Kidney (tissue), 13 donors: ENCODE measurements at regions not wholly inside any gene's neighbourhood (a gene's known extent, or its start where the extent isn't known, plus 50 kb on each side); places are given as distances from the start of the nearest gene placed in this dataset.

Experiments
- DNase-seq, 5 donors: peaks; one replicate each; pipeline ENCODE4 v3.0.0-alpha.2; 2013 to 2020
- FAIRE-seq: peaks from 2 replicates; lab custom pipeline; 2012; peaks lifted over from hg19 to GRCh38; lab: Jason Lieb, UNC
- H3K27ac ChIP-seq, 2 donors: one replicate each; pipeline ENCODE4 v1.7.0; 2013; ENCODE audit warnings: low read depth in 2 of 2, low read length in 2 of 2, inconsistent platforms in 1 of 2
- H3K27me3 ChIP-seq: one replicate; pipeline ENCODE4 v1.7.1; 2013; ENCODE audit warnings: low read length, inconsistent platforms; ENCODE audit not compliant: control insufficient read depth, insufficient read depth
- H3K36me3 ChIP-seq, 3 donors: one replicate each; pipeline versions ENCODE4 v1.7.0 to v1.7.1; 2013; ENCODE audit warnings: low read length in 3 of 3, control low read depth in 1 of 3, inconsistent platforms in 1 of 3; ENCODE audit not compliant: insufficient read depth in 3 of 3, control insufficient read depth in 2 of 3
- H3K4me1 ChIP-seq, 3 donors: one replicate each; pipeline versions ENCODE4 v1.7.0 to v1.7.1; 2013; ENCODE audit warnings: low read length in 3 of 3, inconsistent platforms in 1 of 3, low read depth in 1 of 3; ENCODE audit not compliant: control insufficient read depth in 2 of 3, insufficient read depth in 2 of 3
- H3K4me3 ChIP-seq, 3 donors: one replicate each; pipeline versions ENCODE4 v1.7.0 to v1.8.1; 2013; ENCODE audit warnings: low read length in 3 of 3, control low read depth in 1 of 3, inconsistent platforms in 1 of 3
- H3K9ac ChIP-seq, 3 donors: one replicate each; pipeline versions ENCODE4 v1.7.0 to v1.7.1; 2013; ENCODE audit warnings: low read length in 3 of 3, control low read depth in 1 of 3, inconsistent platforms in 1 of 3
- H3K9me3 ChIP-seq, 3 donors: one replicate each; pipeline versions ENCODE4 v1.7.0 to v1.7.1; 2013; ENCODE audit warnings: low read length in 3 of 3, control low read depth in 1 of 3, inconsistent platforms in 1 of 3; ENCODE audit not compliant: control insufficient read depth in 2 of 3, insufficient read depth in 1 of 3
- intact Hi-C: fragments of 100-400 bp; cut with DNase I; formaldehyde crosslinking; loops from one replicate; pipeline ENCODE4 v1.11.1; 2022
- TF ChIP-seq, protein P1 (sequence below): IDR thresholded peaks from 3 replicates; pipeline ENCODE4 v1.5.1; 2012; ENCODE audit warnings: mild to moderate bottlenecking, moderate library complexity, borderline replicate concordance; ENCODE audit not compliant: insufficient read depth; ENCODE audit errors: extremely low read depth
- donor health status: control.
- donor health status: control.
- donor health status: control.
- donor health status: control.
- donor health status: control.
- donor health status: DM: yes; HTN: yes; CAD: no.
- donor health status: Normal renal cell carcinoma (clear cell type).

GRCh38 chr12:4044101-4044500 is 170.9 kb upstream of the PARP11 start:
- no peaks in the 10 kb centered on the region for H3K4me1 ChIP-seq
- H3K4me3 ChIP-seq, result no peak overlapping the region
- DNase-seq (no peak), FAIRE-seq (no peak)
- no peaks in the 10 kb centered on the region for H3K27me3 ChIP-seq
- H3K9me3 ChIP-seq, result no peaks in the 10 kb centered on the region
- TF ChIP-seq, protein P1, sequence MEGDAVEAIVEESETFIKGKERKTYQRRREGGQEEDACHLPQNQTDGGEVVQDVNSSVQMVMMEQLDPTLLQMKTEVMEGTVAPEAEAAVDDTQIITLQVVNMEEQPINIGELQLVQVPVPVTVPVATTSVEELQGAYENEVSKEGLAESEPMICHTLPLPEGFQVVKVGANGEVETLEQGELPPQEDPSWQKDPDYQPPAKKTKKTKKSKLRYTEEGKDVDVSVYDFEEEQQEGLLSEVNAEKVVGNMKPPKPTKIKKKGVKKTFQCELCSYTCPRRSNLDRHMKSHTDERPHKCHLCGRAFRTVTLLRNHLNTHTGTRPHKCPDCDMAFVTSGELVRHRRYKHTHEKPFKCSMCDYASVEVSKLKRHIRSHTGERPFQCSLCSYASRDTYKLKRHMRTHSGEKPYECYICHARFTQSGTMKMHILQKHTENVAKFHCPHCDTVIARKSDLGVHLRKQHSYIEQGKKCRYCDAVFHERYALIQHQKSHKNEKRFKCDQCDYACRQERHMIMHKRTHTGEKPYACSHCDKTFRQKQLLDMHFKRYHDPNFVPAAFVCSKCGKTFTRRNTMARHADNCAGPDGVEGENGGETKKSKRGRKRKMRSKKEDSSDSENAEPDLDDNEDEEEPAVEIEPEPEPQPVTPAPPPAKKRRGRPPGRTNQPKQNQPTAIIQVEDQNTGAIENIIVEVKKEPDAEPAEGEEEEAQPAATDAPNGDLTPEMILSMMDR, result no peak
- no peak overlapping the region for H3K27ac ChIP-seq
- intact Hi-C loops, result loop anchor here (10.0 kb wide), 1 partner anchor 49 kb away; no protein-coding TSS in a partner anchor
- H3K36me3 ChIP-seq, result no peaks in the 10 kb centered on the region
- H3K9ac ChIP-seq, result no peak overlapping the region

DNA sequence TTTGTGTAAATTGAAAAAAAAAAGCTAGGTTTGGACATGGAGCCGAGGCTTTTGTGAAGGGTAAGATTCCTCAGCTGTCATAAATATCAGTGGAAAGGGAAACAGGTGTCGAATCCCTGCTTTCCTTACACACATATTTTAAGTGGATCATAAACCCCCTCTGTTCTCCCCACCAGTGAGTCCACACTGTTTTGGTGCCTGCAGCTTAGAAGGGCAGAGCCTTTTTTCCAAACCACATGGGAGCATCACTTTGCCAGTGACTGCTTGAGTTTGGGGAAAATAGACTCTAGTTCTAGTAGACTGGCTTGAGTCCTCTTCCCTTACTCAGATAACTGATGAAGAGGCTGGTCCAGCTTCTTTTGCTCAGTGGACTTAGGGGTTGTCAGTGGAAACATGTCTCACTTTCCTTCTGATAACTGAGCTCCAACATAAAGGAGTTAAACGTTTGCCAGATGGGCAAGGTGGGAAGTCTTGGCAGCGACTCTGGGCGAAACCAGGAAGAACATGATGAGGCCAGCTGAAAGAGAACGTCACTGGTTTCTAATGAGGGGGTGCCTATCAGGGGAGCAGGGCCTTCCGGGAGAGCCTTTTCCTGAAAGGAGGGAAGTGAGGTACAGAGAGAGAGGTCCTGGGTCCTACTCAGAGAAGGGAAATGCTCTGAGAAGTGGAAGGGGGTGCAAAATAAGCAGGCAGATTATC is 168.1 kb upstream of the PARP11 start:
- DNase-seq (no peak), FAIRE-seq (no peak)
- Histone ChIP-seq H3K27me3 (no peaks in the 10 kb centered on the region), H3K9ac (no peak overlapping the region), H3K4me3 (no peak overlapping the region), H3K9me3 (no peaks in the 10 kb centered on the region), H3K27ac (no peak overlapping the region), H3K36me3 (no peaks in the 10 kb centered on the region), H3K4me1 (no peaks in the 10 kb centered on the region)
- intact Hi-C loops, result loop anchor here (10.0 kb wide), 1 partner anchor 47 kb away; no protein-coding TSS in a partner anchor
- TF ChIP-seq, protein P1, result no peak

DNA sequence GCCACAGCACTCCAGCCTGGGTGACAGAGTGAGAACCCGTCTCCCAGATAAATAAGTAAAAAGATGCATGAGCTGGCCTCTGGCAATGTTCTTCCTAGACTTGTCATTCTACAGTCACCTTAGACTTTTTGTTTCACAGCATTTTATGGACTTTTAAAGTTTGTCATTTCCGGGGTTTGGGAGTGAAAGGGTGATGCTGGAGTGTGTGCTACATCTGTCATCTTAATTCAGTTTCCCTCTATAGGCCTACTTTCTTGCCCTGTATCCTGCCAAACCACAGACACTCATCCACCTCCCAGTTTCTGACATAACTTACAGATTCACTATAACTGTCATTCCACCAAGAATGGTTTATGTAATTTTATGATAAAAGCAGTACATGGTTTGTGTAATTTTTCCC is 166.7 kb upstream of the PARP11 start:
- TF ChIP-seq, protein P1, result no peak
- FAIRE-seq (no peak), DNase-seq (no peak)
- Histone ChIP-seq H3K9ac (no peak overlapping the region), H3K27me3 (no peaks in the 10 kb centered on the region), H3K9me3 (no peaks in the 10 kb centered on the region), H3K27ac (no peak overlapping the region), H3K36me3 (no peaks in the 10 kb centered on the region), H3K4me3 (no peak overlapping the region), H3K4me1 (peaks cover 0 to 4% (median 0%) of the 10 kb centered on the region in 3 donors)
- intact Hi-C loops, result loop anchor here (10.0 kb wide), 2 partner anchors 45 to 155 kb away; no protein-coding TSS in a partner anchor
